CD4-positive, alpha-beta memory T cell (primary cell): ENCODE measurements at regions not wholly inside any gene's neighbourhood (a gene's known extent, or its start where the extent isn't known, plus 50 kb on each side); places are given as distances from the start of the nearest gene placed in this dataset.

Experiments used
- CTCF ChIA-PET: fragments of 350-600 bp; sonication (Branson Sonifier 250); formaldehyde crosslinking; loops from one replicate; lab custom pipeline; 2021; ENCODE audit warnings: inconsistent platforms; ENCODE audit not compliant: partially characterized antibody; lab: Charles Lee
- POLR2A ChIA-PET: fragments of 350-600 bp; sonication (Branson Sonifier 250); formaldehyde crosslinking; loops from one replicate; lab custom pipeline; 2021; ENCODE audit not compliant: partially characterized antibody; lab: Charles Lee
- DNase-seq, 5 donors: peaks; one replicate each; pipeline versions ENCODE4 v3.0.0 to v3.0.0-alpha.2; 2020 to 2022; ENCODE audit warnings: mixed read lengths in 1 of 5
- H3K27ac ChIP-seq: one replicate; pipeline ENCODE4 v1.7.0; 2013; ENCODE audit warnings: low read depth, low read length
- H3K27me3 ChIP-seq: 2 replicates; pipeline ENCODE4 v1.7.0; 2013; ENCODE audit warnings: mild to moderate bottlenecking, low read length, moderate library complexity; ENCODE audit not compliant: insufficient read depth
- H3K36me3 ChIP-seq: 2 replicates; pipeline ENCODE4 v1.7.0; 2013; ENCODE audit warnings: mild to moderate bottlenecking, low read length, moderate library complexity; ENCODE audit not compliant: insufficient read depth
- H3K4me1 ChIP-seq: 2 replicates; pipeline ENCODE4 v1.7.0; 2013; ENCODE audit warnings: mild to moderate bottlenecking, low read length, moderate library complexity; ENCODE audit not compliant: insufficient read depth
- H3K4me3 ChIP-seq, 2 donors: one replicate each; pipeline ENCODE4 v1.7.0; 2013; ENCODE audit warnings: low read length in 2 of 2, mild to moderate bottlenecking in 1 of 2
- H3K9me3 ChIP-seq, 2 donors: one replicate each; pipeline ENCODE4 v1.7.0; 2013; ENCODE audit warnings: low read length in 2 of 2, control low read depth in 1 of 2; ENCODE audit not compliant: control insufficient read depth in 1 of 2
- H3K27ac Mint-ChIP-seq, 7 donors: one replicate each; pipeline ENCODE4 v1.8.0; 2020 to 2021; ENCODE audit warnings: mixed read lengths in 7 of 7, mild to moderate bottlenecking in 6 of 7, inconsistent platforms in 3 of 7, moderate library complexity in 3 of 7
- H3K27me3 Mint-ChIP-seq, 2 donors: one replicate each; pipeline ENCODE4 v1.8.0; 2020 to 2021; ENCODE audit warnings: mixed read lengths in 2 of 2
- H3K36me3 Mint-ChIP-seq, 2 donors: one replicate each; pipeline ENCODE4 v1.8.0; 2020 to 2021; ENCODE audit warnings: mixed read lengths in 2 of 2, inconsistent platforms in 1 of 2, mild to moderate bottlenecking in 1 of 2
- H3K4me1 Mint-ChIP-seq, 4 donors: one replicate each; pipeline ENCODE4 v1.8.0; 2020 to 2021; ENCODE audit warnings: mixed read lengths in 4 of 4, mild to moderate bottlenecking in 1 of 4
- H3K4me3 Mint-ChIP-seq, 8 donors: one replicate each; pipeline ENCODE4 v1.8.0; 2020 to 2021; ENCODE audit warnings: mixed read lengths in 8 of 8, mild to moderate bottlenecking in 7 of 8, moderate library complexity in 6 of 8, inconsistent platforms in 3 of 8
- H3K9me3 Mint-ChIP-seq, 8 donors: one replicate each; pipeline ENCODE4 v1.8.0; 2020 to 2021; ENCODE audit warnings: mixed read lengths in 8 of 8, mild to moderate bottlenecking in 5 of 8, inconsistent platforms in 3 of 8, moderate library complexity in 1 of 8
- intact Hi-C: fragments of 100-400 bp; cut with micrococcal nuclease; formaldehyde crosslinking; loops from one replicate; pipeline ENCODE4 v1.15.1; 2023

GRCh38 chr2:2613279-2614199, 282.5 kb upstream of the MYT1L start:
- intact Hi-C loops: loop anchor here (1.0 kb wide), 1 partner anchor 33 kb away; no protein-coding TSS in a partner anchor

GRCh38 chr2:2610751-2611150, 279.7 kb upstream of the MYT1L start:
- H3K4me1 Mint-ChIP-seq: peaks cover 6 to 9% (median 7%) of the 10 kb centered on the region in 4 donors
- Histone ChIP-seq H3K4me1 (peaks cover 5% of the 10 kb centered on the region), H3K27ac (no peak overlapping the region), H3K9me3 (no peaks in the 10 kb centered on the region), H3K27me3 (no peaks in the 10 kb centered on the region), H3K36me3 (no peaks in the 10 kb centered on the region), H3K4me3 (no peak overlapping the region)
- no peak overlapping the region for H3K27ac Mint-ChIP-seq
- intact Hi-C loops: no loop called here
- peaks cover 5 to 9% of the 10 kb centered on the region in 2 donors for H3K27me3 Mint-ChIP-seq
- H3K4me3 Mint-ChIP-seq: no peak overlapping the region
- CTCF ChIA-PET: no interaction called here
- POLR2A ChIA-PET: no interaction called here
- DNase-seq: no peak
- H3K36me3 Mint-ChIP-seq: peaks cover 0 to 3% of the 10 kb centered on the region in 2 donors
- H3K9me3 Mint-ChIP-seq: peaks cover 3 to 8% (median 5%) of the 10 kb centered on the region in 8 donors

More at GRCh38 chr2:2613279-2614199, 282.5 kb upstream of the MYT1L start:
- Histone ChIP-seq H3K4me1 (peaks cover 5% of the 10 kb centered on the region), H3K9me3 (no peaks in the 10 kb centered on the region), H3K27ac (peak overlapping the region; percentile 26), H3K36me3 (no peaks in the 10 kb centered on the region), H3K4me3 (peak overlapping the region in 1 of 2 donors; percentile 54), H3K27me3 (no peaks in the 10 kb centered on the region)
- ChIA-PET POLR2A (interaction anchor here (1.0 kb wide), 1 partner anchor 33 kb away, joined by 4 read pairs; no protein-coding TSS in a partner anchor), CTCF (no interaction called here)
- peak; percentile 77 to 87 (median 85) for DNase-seq
- Mint-ChIP-seq H3K36me3 (peaks cover 0 to 3% of the 10 kb centered on the region in 2 donors), H3K4me1 (peaks cover 6 to 9% (median 7%) of the 10 kb centered on the region in 4 donors), H3K27ac (peak overlapping the region; percentile 46 to 87 (median 73)), H3K9me3 (peaks cover 3 to 12% (median 5%) of the 10 kb centered on the region in 8 donors), H3K27me3 (peaks cover 3 to 7% of the 10 kb centered on the region in 2 donors), H3K4me3 (peak overlapping the region; percentile 73 to 84 (median 78))

- H3K36me3 Mint-ChIP-seq: no peaks in the 10 kb centered on the region
- Histone ChIP-seq H3K4me1 (no peaks in the 10 kb centered on the region), H3K9me3 (no peaks in the 10 kb centered on the region), H3K36me3 (no peaks in the 10 kb centered on the region), H3K27me3 (no peaks in the 10 kb centered on the region), H3K4me3 (no peak overlapping the region), H3K27ac (no peak overlapping the region)
- no peak for DNase-seq
- H3K9me3 Mint-ChIP-seq: peaks cover 0 to 6% (median 0%) of the 10 kb centered on the region in 8 donors
- H3K4me3 Mint-ChIP-seq: no peak overlapping the region
- H3K27me3 Mint-ChIP-seq: peaks cover 6 to 10% of the 10 kb centered on the region in 2 donors
- intact Hi-C loops: no loop called here
- H3K4me1 Mint-ChIP-seq: no peaks in the 10 kb centered on the region
- H3K27ac Mint-ChIP-seq: no peak overlapping the region
- ChIA-PET CTCF (no interaction called here), POLR2A (no interaction called here)
Observed at GRCh38 chr2:2600366-2600765, 269.3 kb upstream of the MYT1L start.

GRCh38 chr2:2599441-2599840, 268.4 kb upstream of the MYT1L start:
- Histone ChIP-seq H3K9me3 (no peaks in the 10 kb centered on the region), H3K27me3 (no peaks in the 10 kb centered on the region), H3K36me3 (no peaks in the 10 kb centered on the region), H3K4me3 (no peak overlapping the region), H3K4me1 (no peaks in the 10 kb centered on the region), H3K27ac (no peak overlapping the region)
- Mint-ChIP-seq H3K4me1 (no peaks in the 10 kb centered on the region), H3K9me3 (peaks cover 0 to 10% (median 1%) of the 10 kb centered on the region in 8 donors), H3K36me3 (no peaks in the 10 kb centered on the region), H3K4me3 (no peak overlapping the region), H3K27me3 (peaks cover 4% of the 10 kb centered on the region in 2 donors), H3K27ac (no peak overlapping the region)
- ChIA-PET POLR2A (no interaction called here), CTCF (no interaction called here)
- intact Hi-C loops: no loop called here
- no peak for DNase-seq

GRCh38 chr2:2597712-2598111, 266.6 kb upstream of the MYT1L start:
- H3K9me3 Mint-ChIP-seq: peaks cover 0 to 12% (median 2%) of the 10 kb centered on the region in 8 donors
- no peak overlapping the region for H3K4me3 Mint-ChIP-seq
- no peak overlapping the region for H3K27ac Mint-ChIP-seq
- H3K9me3 ChIP-seq: no peaks in the 10 kb centered on the region
- CTCF ChIA-PET: interaction anchor here (1.2 kb wide), 1 partner anchor 11 kb away, joined by 3 read pairs; no protein-coding TSS in a partner anchor
- H3K36me3 Mint-ChIP-seq: no peaks in the 10 kb centered on the region
- H3K27me3 ChIP-seq: no peaks in the 10 kb centered on the region
- H3K4me1 ChIP-seq: no peaks in the 10 kb centered on the region
- no peak for DNase-seq
- intact Hi-C loops: no loop called here
- no peak overlapping the region for H3K4me3 ChIP-seq
- H3K27ac ChIP-seq: no peak overlapping the region
- no peaks in the 10 kb centered on the region for H3K36me3 ChIP-seq
- POLR2A ChIA-PET: no interaction called here
- peaks cover 7 to 8% of the 10 kb centered on the region in 2 donors for H3K27me3 Mint-ChIP-seq
- H3K4me1 Mint-ChIP-seq: no peaks in the 10 kb centered on the region

GRCh38 chr2:2591542-2591940, 260.5 kb upstream of the MYT1L start:
- no peaks in the 10 kb centered on the region for H3K36me3 Mint-ChIP-seq
- no peak for DNase-seq
- peaks cover 0 to 12% (median 4%) of the 10 kb centered on the region in 8 donors for H3K9me3 Mint-ChIP-seq
- H3K4me3 Mint-ChIP-seq: no peak overlapping the region
- CTCF ChIA-PET: no interaction called here
- POLR2A ChIA-PET: no interaction called here
- intact Hi-C loops: no loop called here
- Histone ChIP-seq H3K9me3 (no peaks in the 10 kb centered on the region), H3K27ac (no peak overlapping the region), H3K36me3 (no peaks in the 10 kb centered on the region), H3K27me3 (no peaks in the 10 kb centered on the region), H3K4me1 (no peaks in the 10 kb centered on the region), H3K4me3 (no peak overlapping the region)
- H3K27me3 Mint-ChIP-seq: peaks cover 6 to 13% of the 10 kb centered on the region in 2 donors
- no peak overlapping the region for H3K27ac Mint-ChIP-seq
- H3K4me1 Mint-ChIP-seq: no peaks in the 10 kb centered on the region

- H3K27me3 Mint-ChIP-seq: peaks cover 6 to 13% of the 10 kb centered on the region in 2 donors
- no peaks in the 10 kb centered on the region for H3K4me1 ChIP-seq
- no peaks in the 10 kb centered on the region for H3K4me1 Mint-ChIP-seq
- ChIA-PET CTCF (no interaction called here), POLR2A (no interaction called here)
- intact Hi-C loops: no loop called here
- no peaks in the 10 kb centered on the region for H3K27me3 ChIP-seq
- H3K4me3 Mint-ChIP-seq: no peak overlapping the region
- no peaks in the 10 kb centered on the region for H3K36me3 Mint-ChIP-seq
- no peak overlapping the region for H3K27ac ChIP-seq
- no peaks in the 10 kb centered on the region for H3K9me3 ChIP-seq
- DNase-seq: no peak
- H3K4me3 ChIP-seq: no peak overlapping the region
- peaks cover 0 to 12% (median 5%) of the 10 kb centered on the region in 8 donors for H3K9me3 Mint-ChIP-seq
- no peak overlapping the region for H3K27ac Mint-ChIP-seq
- no peaks in the 10 kb centered on the region for H3K36me3 ChIP-seq
Observed at GRCh38 chr2:2590841-2591541, 259.9 kb upstream of the MYT1L start.
